NOMO-1 (cell line): ENCODE measurements at regions not wholly inside any gene's neighbourhood (a gene's known extent, or its start where the extent isn't known, plus 50 kb on each side); places are given as distances from the start of the nearest gene placed in this dataset.
"Not testable (repeated sequence)": the region's sequence is repeated elsewhere in the genome, so short reads cannot be mapped to it uniquely, and the experiment has no call there.

Experiments
- DNase-seq, 2 experiments: peaks; one replicate each; lab custom pipeline; 2025; ENCODE audit not compliant: unreplicated experiment in 2 of 2; lab: John Stamatoyannopoulos, UW

- DNase-seq = no peak
These were observed 179.0 kb downstream of the BCAS1 start for GRCh38 chr20:53891306-53891894.

GRCh38 chr20:53890443-53891305 is 179.7 kb downstream of the BCAS1 start:
- no peak for DNase-seq

- no peak for DNase-seq
These were observed 180.8 kb downstream of the BCAS1 start for GRCh38 chr20:53889411-53890148.

GRCh38 chr20:53888951-53889350 is 181.4 kb downstream of the BCAS1 start:
- no peak for DNase-seq

GRCh38 chr20:53888510-53888909 is 181.9 kb downstream of the BCAS1 start:
- no peak for DNase-seq

GRCh38 chr20:53887973-53888372 is 182.4 kb downstream of the BCAS1 start:
- DNase-seq = no peak

- DNase-seq = no peak
These were observed 185.4 kb downstream of the BCAS1 start for GRCh38 chr20:53884859-53885541.

GRCh38 chr20:53883098-53883911 is 187.1 kb downstream of the BCAS1 start:
- DNase-seq = no peak

- DNase-seq = not testable (repeated sequence)
These were observed 187.9 kb downstream of the BCAS1 start for GRCh38 chr20:53882438-53882986.

GRCh38 chr20:53881362-53881761 is 189.0 kb downstream of the BCAS1 start:
- no peak for DNase-seq

- no peak for DNase-seq
These were observed 190.2 kb downstream of the BCAS1 start for GRCh38 chr20:53880108-53880641.

- no peak for DNase-seq
These were observed 191.2 kb downstream of the BCAS1 start for GRCh38 chr20:53879048-53879684.

- DNase-seq = no peak
These were observed 191.9 kb downstream of the BCAS1 start for GRCh38 chr20:53878262-53879047.

- DNase-seq = no peak
These were observed 193.4 kb downstream of the BCAS1 start for GRCh38 chr20:53876956-53877355.

GRCh38 chr20:53876470-53876869 is 193.9 kb downstream of the BCAS1 start:
- no peak for DNase-seq

- peak; percentile 88 to 90 for DNase-seq
These were observed 194.9 kb downstream of the BCAS1 start for GRCh38 chr20:53875452-53875851.

- DNase-seq = no peak
These were observed 195.7 kb downstream of the BCAS1 start for GRCh38 chr20:53874706-53875105.

GRCh38 chr20:53874104-53874503 is 196.3 kb downstream of the BCAS1 start:
- no peak for DNase-seq
